ENCODE measurements at regions not wholly inside any gene's neighbourhood (a gene's known extent, or its start where the extent isn't known, plus 50 kb on each side); places are given as distances from the start of the nearest gene placed in this dataset. TPM values are rescaled to one million over a fixed set of nuclear protein-coding genes. Genes with fewer than 3 reads are reported as not detected.
"Not testable (repeated sequence)": the region's sequence is repeated elsewhere in the genome, so short reads cannot be mapped to it uniquely, and the experiment has no call there.

DNA sequence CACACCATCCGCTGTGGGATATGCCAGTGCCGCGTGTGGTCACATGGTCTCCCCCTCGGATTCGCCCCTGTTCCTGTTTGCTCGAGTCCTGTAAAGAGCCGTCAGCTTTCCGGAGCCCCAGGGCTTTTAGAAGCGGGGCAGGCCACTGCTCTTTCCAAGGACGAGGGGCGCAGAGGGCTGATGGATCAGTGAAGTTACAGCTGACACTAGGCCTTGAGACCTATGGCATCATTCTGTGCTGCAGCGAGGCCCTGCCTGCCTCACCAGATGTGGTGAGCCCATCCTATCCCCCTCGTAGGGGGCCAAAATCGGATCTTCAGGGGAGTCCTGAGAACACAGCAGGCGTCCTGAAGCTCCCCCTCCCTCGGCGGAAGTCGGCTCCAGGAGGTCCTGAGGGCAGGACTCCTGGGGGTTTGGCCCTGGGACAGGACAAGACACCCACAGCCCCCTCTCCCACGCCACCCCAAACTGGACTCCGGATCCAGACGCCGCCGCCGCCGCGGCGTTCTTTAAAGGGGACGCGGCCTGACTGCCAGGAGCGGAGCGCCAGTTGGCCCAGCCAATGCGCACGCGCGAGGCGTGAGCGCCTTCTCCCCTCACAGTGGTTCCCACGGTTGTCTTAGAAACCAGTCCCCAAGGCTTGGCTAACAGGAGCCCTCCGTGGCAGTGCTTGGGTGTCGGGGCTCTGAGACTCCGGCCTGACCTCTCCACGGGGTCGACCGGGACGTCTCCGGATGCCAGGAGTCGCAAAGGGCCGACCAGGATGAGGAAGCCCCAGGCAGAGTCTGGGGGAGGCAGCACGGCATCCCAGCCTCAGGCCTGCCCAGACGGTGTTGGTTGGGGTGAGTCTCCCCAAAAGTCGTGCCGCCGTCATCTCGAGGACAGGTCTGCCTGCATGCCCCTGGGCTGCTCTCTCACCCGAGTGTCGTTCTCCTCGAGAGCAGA, 371.7 kb downstream of the ZNF716 start:
- POLR2A ChIA-PET = no interaction called here

GRCh38 chr7:57826548-57826947, 376.6 kb downstream of the ZNF716 start:
- CTCF ChIA-PET = not testable (repeated sequence)

More for the DNA sequence above, 371.7 kb downstream of the ZNF716 start:
- CTCF ChIA-PET = no interaction called here
- no peaks in the 10 kb centered on the region for H3K36me3 ChIP-seq (ENCODE audit: control insufficient read depth, insufficient read depth, low read length)
- DNase-seq (ENCODE audit: low read depth) = no peak
- TF ChIP-seq, protein P1, sequence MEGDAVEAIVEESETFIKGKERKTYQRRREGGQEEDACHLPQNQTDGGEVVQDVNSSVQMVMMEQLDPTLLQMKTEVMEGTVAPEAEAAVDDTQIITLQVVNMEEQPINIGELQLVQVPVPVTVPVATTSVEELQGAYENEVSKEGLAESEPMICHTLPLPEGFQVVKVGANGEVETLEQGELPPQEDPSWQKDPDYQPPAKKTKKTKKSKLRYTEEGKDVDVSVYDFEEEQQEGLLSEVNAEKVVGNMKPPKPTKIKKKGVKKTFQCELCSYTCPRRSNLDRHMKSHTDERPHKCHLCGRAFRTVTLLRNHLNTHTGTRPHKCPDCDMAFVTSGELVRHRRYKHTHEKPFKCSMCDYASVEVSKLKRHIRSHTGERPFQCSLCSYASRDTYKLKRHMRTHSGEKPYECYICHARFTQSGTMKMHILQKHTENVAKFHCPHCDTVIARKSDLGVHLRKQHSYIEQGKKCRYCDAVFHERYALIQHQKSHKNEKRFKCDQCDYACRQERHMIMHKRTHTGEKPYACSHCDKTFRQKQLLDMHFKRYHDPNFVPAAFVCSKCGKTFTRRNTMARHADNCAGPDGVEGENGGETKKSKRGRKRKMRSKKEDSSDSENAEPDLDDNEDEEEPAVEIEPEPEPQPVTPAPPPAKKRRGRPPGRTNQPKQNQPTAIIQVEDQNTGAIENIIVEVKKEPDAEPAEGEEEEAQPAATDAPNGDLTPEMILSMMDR (IDR thresholded peaks at IDR 0.05; ENCODE audit: insufficient read depth, low read depth, low read length) = no peak
- H3K27me3 ChIP-seq (ENCODE audit: control insufficient read depth, insufficient read depth, low read length) = no peaks in the 10 kb centered on the region
- no peak overlapping the region for H3K4me3 ChIP-seq (ENCODE audit: low read depth, low read length)

GRCh38 chr7:57835161-57835560, 385.2 kb downstream of the ZNF716 start:
- H3K27me3 ChIP-seq (ENCODE audit: control insufficient read depth, insufficient read depth, low read length); H3K4me3 ChIP-seq (ENCODE audit: low read depth, low read length); CTCF ChIA-PET; DNase-seq (ENCODE audit: low read depth); POLR2A ChIA-PET; H3K36me3 ChIP-seq (ENCODE audit: control insufficient read depth, insufficient read depth, low read length): not testable (repeated sequence)

More at GRCh38 chr7:57826548-57826947, 376.6 kb downstream of the ZNF716 start:
- H3K36me3 ChIP-seq (ENCODE audit: control insufficient read depth, insufficient read depth, low read length); H3K27me3 ChIP-seq (ENCODE audit: control insufficient read depth, insufficient read depth, low read length); POLR2A ChIA-PET; DNase-seq (ENCODE audit: low read depth); H3K4me3 ChIP-seq (ENCODE audit: low read depth, low read length): not testable (repeated sequence)

GRCh38 chr7:57839152-57839551, 389.2 kb downstream of the ZNF716 start:
- CTCF ChIA-PET = not testable (repeated sequence)

DNA sequence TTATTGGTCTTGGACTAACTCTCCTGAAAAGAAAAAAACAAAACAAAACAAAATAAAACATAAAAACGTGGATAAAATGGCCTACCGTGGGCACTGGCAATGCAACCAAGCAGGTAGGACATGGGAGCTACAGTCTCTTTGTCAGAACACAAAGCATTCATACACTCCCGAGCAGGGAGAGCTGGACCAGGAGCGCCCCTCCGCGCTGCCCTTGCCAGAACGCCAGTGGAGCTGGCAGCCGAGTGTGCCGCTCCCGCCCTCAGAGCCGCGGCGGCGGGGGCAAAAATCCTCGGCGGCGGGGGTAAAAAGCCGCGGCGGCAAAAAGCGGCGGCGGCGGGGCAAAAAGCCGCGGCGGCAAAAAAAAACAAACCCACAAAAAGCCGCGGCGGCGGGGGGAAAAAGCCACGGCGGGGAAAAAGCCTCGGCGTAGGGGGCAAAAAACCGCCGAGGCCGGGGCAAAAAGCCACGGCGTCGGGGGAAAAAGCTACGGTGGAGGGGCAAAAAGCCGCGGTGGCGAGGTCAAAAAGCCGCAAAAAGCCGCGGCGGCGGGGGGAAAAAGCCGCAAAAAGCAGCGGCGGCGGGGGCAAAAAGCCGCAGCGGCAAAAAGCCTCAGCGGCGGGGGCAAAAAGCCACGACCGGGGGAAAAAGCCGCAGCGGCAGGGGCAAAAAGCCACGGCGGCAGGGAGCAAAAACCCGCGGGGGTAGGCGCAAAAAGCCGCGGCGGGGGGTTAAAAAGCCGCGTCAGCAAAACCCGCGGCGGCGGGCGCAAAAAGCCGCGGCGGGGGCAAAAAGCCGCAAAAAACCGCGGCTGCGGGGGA, 418.1 kb downstream of the ZNF716 start:
- ChIA-PET CTCF (no interaction called here), POLR2A (no interaction called here)
- H3K27me3 ChIP-seq (ENCODE audit: control insufficient read depth, insufficient read depth, low read length) = 0 out of 2 replicates have a peak, but pooled peaks cover 2% of the 10 kb centered on the region
- no peak for DNase-seq (ENCODE audit: low read depth)
- H3K4me3 ChIP-seq (ENCODE audit: low read depth, low read length) = peak overlapping the region; percentile 24
- no peaks in the 10 kb centered on the region for H3K36me3 ChIP-seq (ENCODE audit: control insufficient read depth, insufficient read depth, low read length)
- TF ChIP-seq, protein P1 (IDR thresholded peaks at IDR 0.05; ENCODE audit: insufficient read depth, low read depth, low read length) = no peak

More at GRCh38 chr7:57839152-57839551, 389.2 kb downstream of the ZNF716 start:
- H3K27me3 ChIP-seq (ENCODE audit: control insufficient read depth, insufficient read depth, low read length); POLR2A ChIA-PET; H3K4me3 ChIP-seq (ENCODE audit: low read depth, low read length); H3K36me3 ChIP-seq (ENCODE audit: control insufficient read depth, insufficient read depth, low read length); DNase-seq (ENCODE audit: low read depth): not testable (repeated sequence)

GRCh38 chr7:57868771-57869483, 418.9 kb downstream of the ZNF716 start:
- H3K27me3 ChIP-seq (ENCODE audit: control insufficient read depth, insufficient read depth, low read length) = 0 out of 2 replicates have a peak, but pooled peaks cover 2% of the 10 kb centered on the region
- H3K36me3 ChIP-seq (ENCODE audit: control insufficient read depth, insufficient read depth, low read length) = no peaks in the 10 kb centered on the region
- TF ChIP-seq, protein P1 (IDR thresholded peaks at IDR 0.05; ENCODE audit: insufficient read depth, low read depth, low read length) = no peak
- H3K4me3 ChIP-seq (ENCODE audit: low read depth, low read length) = peak overlapping the region; percentile 24
- ChIA-PET POLR2A (no interaction called here), CTCF (no interaction called here)
- DNase-seq (ENCODE audit: low read depth) = no peak

Small RNAs in the stretch of these regions (small RNA-seq; reads per million reads assigned to genes)
- gene AC023141.11 (ENCODE audit: insufficient read length, low read depth, low replicate concordance) = not detected
- not detected for gene AC023141.12 (ENCODE audit: insufficient read length, low read depth, low replicate concordance)
- not detected for gene AC023141.8 (ENCODE audit: insufficient read length, low read depth, low replicate concordance)
